Head of caudate nucleus (tissue), 42 donors: ENCODE measurements at regions not wholly inside any gene's neighbourhood (a gene's known extent, or its start where the extent isn't known, plus 50 kb on each side); places are given as distances from the start of the nearest gene placed in this dataset.

Experiments
- DNase-seq, 42 donors: peaks; one replicate each; pipeline versions ENCODE4 v3.0.0 to v3.0.0-alpha.2; 2020 to 2021; ENCODE audit warnings: mixed read lengths in 7 of 42
- intact Hi-C: fragments of 100-400 bp; cut with DNase I; formaldehyde crosslinking; loops from one replicate; pipeline ENCODE4 v1.15.0; 2022

DNA sequence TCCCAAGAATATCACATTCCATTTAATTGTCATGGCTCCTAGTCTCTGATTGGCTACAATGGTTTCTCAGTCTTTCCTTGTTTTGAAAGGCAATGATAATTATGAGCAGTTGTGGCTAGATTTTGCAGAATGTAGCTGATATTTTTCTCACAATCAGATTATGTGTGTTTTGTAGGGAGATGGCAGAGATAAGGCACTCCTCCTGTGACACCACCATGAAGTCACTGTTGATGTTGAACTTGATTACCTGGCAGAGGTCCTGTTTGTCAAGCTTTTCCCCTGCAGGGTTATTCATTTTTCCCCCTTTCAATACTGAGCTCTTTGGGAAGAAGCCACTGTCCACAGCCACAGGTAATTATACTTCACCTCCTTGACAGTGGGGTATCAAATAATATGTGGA is 602.9 kb upstream of the PFKP start:
- intact Hi-C loops: no loop called here
- no peak for DNase-seq

DNA sequence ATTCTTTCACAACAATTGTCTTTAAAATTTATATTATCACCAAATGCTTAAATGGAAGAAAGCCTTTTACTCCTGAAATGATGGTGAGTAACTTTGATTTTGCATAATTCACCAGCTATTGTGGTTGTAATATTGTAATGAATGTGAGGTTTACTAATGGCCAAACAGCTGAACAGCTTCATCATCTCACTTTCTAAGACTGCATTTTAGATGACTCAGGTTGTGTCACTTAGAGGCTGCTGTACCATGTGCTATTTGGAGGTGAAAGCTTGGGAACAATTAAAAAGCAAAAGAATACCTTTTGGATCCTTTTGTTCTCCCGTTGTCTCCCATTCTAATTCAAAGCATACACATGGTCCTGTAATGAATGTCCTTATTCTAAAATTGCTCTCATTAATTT is 604.0 kb upstream of the PFKP start:
- DNase-seq: no peak
- intact Hi-C loops: no loop called here

DNA sequence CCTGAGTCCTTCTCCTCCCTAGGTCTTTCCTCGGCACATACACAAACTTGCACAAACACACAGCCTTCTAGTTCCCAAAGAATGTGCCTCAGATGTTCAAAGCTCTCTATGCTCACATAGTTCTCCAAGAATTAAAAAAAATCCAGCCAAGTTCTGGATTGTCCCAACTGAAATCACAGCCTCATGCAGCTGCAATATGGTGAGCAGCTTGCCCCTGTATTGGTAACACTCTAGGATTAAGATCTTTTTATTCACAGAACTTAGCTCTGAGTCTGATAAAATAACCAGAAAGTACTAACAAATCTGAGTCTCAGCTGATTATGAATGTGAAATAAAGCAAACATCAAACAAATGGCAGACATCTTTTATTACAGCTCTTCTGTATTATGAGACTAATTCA is 604.8 kb upstream of the PFKP start:
- no peak for DNase-seq
- intact Hi-C loops: no loop called here

DNA sequence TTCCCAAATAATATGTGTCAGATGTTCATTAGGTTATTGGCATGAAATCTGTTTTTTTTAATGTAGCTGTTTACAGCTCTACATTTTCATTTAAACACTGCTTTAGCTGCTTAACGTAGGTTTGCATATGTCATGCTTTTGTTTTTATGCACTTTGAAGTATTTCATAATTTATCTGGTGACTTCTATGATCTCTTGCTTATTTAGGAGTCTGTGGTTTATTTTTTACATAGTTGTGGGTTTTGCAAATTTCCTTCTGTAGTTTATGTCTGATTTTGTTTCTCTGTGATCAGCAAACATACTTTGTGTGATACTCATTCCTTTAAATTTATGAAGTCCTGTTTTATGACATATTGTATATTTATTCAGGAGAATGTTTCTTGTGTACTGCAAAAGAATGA is 606.5 kb upstream of the PFKP start:
- intact Hi-C loops: no loop called here
- DNase-seq: no peak

DNA sequence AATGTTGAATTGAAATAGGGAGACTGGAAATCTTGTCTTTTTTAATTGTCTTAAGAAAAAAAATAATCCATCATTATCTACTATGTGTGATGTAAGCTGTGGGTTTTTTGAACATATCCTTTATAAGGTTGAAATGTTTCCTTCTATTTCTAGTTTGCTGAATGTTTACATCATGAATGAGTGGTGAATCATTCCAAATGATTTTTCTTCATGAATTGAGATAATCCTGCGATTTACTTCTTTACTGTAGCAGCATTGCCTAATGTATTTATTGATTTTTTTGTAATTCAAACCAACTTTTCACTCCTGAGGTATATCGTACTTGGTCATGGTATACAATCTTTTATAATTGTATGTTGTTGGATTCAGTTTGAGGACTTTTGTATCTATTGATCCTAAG is 607.6 kb upstream of the PFKP start:
- intact Hi-C loops: no loop called here
- DNase-seq: no peak

DNA sequence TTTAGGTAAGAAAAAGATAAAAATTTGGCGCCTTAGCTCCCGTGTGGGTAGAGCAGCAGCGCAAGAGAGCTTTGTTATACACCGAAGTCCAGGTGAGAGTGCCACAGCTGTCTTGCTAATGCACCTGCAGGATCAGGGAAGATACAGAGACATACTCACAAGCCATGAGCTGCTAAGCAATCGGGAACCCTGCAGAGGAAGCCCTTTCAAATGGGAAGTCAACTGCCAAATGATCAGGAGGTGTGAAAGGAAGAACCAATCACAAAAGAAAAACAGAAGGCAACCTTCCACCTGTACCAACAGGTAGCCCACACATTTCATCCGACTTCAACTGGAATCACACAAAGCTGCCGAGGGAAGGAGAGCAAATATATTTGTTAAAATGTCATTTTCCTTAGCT is 610.5 kb upstream of the PFKP start:
- DNase-seq: no peak
- intact Hi-C loops: no loop called here

DNA sequence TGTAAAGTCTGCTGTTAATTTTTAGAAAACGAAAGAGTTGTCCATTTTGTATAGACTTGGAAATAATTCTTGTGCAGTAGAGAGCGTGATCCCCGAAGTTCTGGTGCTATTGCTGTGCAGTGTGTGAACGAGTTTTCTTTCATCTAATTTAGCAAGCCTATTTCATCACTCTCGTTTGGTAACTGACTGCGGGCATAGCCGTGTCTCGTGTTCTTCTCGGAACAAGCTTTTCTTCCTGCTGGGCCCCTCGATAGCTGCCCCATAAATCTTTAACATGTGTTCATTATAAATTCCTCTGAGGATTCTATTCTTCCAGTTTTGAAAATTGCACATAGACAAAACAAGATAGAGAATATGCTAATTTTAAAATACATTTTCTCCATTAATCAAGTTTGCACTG is 622.0 kb upstream of the PFKP start:
- intact Hi-C loops: no loop called here
- DNase-seq: no peak

DNA sequence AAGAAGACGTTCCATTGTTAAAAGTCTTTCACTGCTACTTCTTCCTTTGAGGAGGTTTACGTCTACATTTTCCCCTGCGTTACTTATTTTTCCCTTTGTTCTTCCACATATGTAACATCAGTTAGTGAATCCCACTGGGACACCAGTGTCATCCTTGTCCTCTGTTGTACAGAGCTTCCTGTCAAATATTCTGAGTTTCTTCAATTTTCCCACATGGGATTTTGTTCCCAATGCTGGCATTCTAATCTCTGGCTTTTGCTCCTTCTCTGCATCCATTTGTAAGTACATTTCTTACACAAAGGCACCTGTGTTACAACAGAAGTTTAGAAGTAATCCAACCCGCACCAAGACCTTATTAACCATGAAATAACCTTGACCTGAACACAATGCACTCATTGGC is 627.4 kb upstream of the PFKP start:
- DNase-seq: no peak
- intact Hi-C loops: no loop called here

DNA sequence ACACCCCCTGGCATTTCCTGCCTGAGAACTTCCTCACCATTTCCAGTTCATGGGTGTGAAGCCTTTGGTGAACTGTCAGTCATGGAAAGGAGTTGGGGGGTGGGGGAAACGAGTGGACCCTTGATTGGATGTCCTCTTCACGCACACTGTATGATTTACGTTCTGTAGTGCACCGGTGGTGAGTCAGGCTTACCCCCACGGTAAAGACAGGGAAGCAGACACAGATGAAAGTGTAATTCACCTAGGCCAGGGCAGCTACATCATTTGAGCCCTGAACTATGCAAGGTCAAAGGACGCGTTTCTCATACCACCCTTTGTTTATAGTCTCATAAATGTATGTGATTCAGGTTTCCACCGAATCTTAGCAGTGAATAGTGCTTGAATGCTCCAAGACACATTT is 628.3 kb upstream of the PFKP start:
- DNase-seq: no peak
- intact Hi-C loops: no loop called here

DNA sequence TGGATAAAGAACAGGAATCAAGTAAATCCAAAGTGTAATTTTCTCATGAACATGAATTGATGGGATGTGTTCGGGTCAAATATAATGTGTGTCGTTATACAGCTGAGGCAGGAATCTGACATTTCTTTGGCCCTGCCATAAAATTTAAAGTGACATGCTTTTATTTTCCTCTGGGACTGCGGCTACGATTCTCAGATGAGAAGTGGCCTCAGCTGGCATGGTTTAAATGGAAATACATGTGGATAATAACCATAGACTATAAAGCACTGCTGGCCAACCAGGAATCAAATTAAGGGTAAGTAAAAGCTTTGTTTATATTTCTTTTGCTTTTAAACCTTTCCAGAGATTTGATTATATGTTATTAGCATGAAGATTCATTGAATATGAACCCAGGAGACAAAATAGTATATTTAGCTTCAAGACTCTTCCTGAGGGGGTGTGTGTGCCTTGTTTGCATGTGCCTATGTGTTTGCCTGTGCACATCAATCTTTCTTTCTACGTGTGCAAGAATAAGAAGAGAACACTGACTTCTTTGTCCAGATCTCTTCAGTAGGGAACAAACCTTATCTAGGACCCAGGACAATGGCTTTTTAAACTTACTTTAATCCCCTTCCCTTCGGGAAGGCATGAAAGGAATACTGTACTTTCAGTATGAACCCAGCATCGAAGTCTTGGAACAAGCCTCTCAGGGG is 629.0 kb upstream of the PFKP start:
- intact Hi-C loops: no loop called here
- DNase-seq: no peak

DNA sequence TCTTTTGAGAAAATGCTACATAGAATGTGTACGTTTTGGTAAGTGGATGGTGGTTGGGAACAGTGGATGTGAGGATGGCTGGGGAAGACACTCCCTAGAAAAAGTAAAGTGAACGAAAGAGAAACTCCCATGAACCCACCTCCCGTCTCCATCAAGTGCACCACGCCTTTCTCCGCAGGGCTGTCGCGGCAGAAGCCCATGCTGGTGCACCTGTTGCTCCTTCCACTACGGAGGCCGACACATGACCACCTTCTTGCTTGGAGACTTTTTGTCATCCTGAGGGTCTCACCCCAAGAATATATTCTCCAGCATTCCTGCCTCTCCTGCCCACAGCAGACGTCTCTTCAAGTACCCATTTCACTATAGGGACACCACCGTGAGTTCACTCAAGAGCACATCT is 630.4 kb upstream of the PFKP start:
- intact Hi-C loops: no loop called here

DNA sequence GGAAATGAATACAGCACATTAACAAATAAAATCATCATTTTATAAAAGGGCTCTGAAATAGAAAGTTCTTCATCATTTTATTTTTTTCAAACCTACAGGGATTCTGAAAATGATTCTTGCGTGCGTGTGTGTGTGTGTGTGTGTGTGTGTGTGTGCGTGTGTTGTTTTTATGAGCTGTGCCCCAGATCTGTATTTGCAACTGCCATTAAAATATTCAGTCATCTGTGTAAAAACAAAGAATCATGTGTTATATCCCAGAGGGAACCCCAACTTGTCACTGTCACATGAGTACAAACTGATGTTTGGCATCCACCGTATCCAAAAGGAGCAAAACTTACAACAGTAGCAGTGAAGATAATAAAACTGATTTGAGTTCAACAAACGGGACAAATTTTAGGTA is 635.4 kb upstream of the PFKP start:
- intact Hi-C loops: no loop called here

More for the DNA sequence above, 630.4 kb upstream of the PFKP start:
- DNase-seq: no peak

DNA sequence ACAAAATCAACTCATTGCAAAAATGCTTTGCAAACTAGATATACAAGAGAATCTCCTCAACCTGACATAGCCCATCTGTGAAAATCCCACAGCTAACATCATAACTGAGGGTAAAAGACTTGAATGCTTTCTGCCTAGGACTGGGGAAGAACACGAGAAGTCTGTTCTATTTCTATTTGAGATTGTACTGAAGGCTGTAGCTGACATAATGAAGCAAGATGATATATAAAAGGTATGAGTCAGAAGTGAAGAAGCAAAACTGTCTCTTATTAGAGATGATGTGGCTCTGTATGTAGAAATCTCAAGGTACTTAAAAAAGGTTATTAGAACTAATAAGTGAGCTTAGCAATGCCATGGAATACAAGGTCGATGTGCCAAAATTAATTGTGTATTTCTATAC is 639.9 kb upstream of the PFKP start:
- intact Hi-C loops: no loop called here
- DNase-seq: no peak

More for the DNA sequence above, 635.4 kb upstream of the PFKP start:
- no peak for DNase-seq

DNA sequence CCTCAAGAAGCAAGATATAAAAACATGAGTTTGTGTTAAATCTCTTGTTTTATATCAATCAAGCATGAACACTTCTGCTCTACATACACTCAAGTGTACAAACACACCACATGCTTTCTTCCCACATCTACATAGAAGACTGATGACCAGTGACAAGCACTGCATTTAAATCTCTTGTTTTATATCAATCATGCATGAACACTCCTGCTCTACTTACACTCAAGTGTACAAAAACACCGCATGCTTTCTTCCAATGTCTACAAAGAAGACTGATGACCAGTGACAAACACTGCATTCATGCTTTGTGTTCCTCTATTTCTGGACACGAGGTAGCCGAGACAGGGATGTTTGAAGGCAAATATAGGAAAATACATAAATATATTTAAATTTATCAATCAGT is 642.0 kb upstream of the PFKP start:
- intact Hi-C loops: no loop called here
- no peak for DNase-seq

DNA sequence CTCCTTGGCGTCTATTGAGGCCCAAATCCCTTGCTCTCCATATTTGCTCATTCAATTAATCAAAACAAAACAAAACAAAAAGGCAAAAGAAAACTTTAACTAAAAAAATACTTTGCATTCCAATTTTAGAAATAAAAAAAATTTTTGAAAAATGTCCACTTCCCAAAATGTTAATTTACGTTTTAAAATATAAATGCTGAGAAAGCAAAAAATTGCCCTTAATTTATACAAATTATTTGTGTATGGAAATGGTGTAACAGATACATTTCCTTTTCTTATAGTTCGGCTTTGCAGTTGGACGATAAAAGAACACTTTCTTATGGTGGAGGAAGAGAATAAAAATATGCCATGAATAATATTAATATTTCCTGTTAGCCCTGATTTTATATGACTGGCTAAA is 652.8 kb upstream of the PFKP start:
- intact Hi-C loops: no loop called here
- DNase-seq: no peak

DNA sequence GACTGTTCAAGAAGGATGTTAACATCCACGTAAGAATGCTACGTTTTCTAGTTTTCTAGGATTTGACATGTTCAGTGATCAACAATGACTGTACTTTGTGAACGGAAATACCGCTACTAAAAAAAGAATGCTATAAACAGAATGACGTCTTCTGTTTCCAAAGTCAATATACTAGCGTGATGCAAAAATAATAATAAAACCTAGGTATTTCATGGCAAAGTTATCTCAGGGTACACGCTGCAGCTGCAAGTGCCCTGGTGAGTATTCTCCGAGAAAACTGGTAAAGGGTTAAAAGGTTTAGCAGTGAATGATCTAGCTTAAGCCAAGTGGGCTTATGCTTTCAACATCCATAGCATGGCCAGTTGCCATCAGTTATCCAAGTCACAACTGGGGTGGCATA is 653.3 kb upstream of the PFKP start:
- DNase-seq: no peak
- intact Hi-C loops: no loop called here

DNA sequence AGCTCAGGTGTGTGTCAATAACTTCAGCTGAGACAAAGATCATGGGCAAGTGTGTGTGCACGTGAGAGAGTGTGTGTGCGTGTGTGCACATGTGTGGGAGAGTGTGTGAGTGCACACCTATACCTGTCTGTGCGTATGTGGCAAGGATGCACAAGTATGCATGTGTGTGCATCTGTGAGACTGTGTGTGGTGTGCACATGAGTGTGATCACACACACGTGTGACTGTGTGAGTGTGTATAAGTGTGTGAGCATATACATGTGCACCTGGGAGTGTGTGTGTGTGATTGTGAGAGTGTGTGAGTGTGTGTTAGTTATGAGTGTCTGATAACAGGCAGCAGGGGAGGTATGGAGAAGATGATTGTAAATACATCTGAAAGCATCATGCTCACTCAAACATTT is 657.3 kb upstream of the PFKP start:
- no peak for DNase-seq
- intact Hi-C loops: no loop called here

DNA sequence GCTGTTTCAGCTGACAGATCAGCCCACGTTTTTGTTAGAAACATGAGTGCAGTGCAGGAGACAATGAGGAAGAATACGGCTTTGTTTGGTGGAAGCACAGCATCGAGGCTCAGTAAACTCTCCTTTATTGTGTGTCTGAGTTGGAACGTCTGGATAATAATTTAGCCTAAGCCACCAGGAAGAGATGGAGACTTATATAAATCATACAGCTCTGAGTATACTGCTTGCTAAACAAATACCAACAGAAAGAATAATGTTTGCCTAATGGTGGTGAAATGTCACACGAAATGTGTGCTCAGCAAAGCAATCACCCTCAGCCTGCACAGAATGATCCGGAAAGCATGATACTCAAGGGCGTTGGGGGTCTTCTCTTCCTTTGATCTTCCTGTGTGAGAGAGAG is 664.1 kb upstream of the ADARB2 start:
- intact Hi-C loops: no loop called here
- no peak for DNase-seq

DNA sequence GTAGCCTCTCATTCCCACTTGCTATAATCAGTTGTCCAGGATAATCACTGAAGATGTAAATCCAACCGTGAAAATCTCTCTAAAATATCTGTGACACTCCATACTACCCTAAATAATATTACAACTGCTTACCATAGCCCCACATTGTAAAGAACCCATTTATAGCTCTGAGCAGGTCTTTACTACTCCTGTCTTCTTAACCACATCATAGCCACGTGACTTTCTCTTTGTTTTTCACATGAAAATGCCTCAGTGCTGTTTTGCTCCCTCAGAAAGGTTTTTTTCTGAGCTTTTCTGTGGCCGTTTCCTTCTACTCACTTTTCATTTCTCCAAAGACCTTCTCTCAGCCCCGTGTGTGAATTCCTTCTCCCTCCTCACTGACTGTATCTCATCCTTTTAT is 662.2 kb upstream of the ADARB2 start:
- no peak for DNase-seq
- intact Hi-C loops: no loop called here

DNA sequence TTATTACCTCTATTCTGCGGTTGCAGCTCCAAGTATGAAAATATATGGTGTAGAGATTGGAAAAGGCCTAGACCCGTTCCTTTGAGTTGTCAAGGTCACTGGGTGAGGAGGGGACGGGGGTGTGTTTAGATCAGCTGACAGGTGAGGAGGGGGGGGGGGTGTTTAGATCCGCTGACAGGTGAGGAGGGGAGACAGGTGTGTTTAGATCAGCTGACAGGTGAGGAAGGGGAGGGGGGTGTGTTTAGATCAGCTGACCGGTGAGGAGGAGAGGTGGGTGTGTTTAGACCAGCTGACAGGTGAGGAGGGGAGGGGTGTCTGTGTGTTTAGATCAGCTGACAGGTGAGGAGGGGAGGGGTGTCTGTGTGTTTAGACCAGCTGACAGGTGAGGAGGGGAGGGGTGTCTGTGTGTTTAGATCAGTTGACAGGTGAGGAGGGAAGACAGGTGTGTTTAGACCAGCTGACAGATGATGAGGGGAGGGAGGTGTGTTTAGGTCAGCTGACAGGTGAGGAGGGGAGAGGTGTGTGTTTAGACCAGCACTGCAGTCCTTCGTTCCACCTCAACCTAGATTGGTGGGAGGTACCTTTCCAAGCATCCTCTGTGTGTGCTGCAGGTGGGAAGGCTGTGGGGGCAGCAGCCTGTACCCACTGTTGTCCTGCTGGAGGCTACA is 655.0 kb upstream of the ADARB2 start:
- no peak for DNase-seq
- intact Hi-C loops: no loop called here

DNA sequence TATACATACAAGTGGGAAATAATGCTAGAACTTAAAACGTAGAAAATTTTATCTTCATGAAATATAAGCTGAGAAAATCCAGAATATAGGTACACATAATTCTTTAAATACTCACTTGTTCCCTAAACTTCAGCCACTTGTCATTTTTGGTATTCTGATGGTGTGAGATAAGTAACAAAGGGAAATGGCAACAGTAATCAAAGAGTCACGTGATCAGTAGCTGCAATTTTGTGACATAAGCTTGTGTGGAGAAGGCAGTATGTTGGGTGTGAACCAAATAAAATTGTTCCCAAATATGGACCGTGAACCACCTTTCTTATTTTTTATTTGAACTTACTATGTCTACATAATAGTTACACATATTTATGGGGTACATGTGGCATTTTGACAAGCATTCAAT is 650.3 kb upstream of the ADARB2 start:
- intact Hi-C loops: no loop called here
- DNase-seq: no peak

DNA sequence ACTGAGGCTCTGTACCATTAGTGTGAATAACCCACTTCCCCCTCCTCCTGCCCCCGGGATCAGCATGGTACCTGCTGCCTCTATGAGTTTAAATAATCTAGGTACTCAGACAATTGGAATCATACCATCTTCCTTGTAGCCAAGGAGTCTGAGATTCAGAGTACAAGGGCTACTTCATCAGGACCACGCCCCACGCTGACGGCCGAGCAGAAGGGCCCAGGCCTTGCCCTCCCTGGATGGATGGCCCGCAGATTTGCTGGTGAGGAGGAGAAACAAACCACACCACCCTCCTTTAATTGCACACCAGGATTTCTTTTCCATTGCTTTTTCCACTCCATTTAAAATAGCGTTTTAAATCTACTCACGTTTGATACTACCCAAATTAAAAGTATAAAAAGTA is 649.9 kb upstream of the ADARB2 start:
- intact Hi-C loops: no loop called here
- DNase-seq: no peak
